Kidney (tissue), 13 donors: ENCODE measurements at regions not wholly inside any gene's neighbourhood (a gene's known extent, or its start where the extent isn't known, plus 50 kb on each side); places are given as distances from the start of the nearest gene placed in this dataset.
A peak's percentile ranks its signal among the peaks of the same experiment; 100 is the strongest.
"Not testable (repeated sequence)": the region's sequence is repeated elsewhere in the genome, so short reads cannot be mapped to it uniquely, and the experiment has no call there.

Source experiments
- DNase-seq, 5 donors: peaks; one replicate each; pipeline ENCODE4 v3.0.0-alpha.2; 2013 to 2020
- FAIRE-seq: peaks from 2 replicates; lab custom pipeline; 2012; peaks lifted over from hg19 to GRCh38; lab: Jason Lieb, UNC
- H3K27ac ChIP-seq, 2 donors: one replicate each; pipeline ENCODE4 v1.7.0; 2013; ENCODE audit warnings: low read depth in 2 of 2, low read length in 2 of 2, inconsistent platforms in 1 of 2
- H3K27me3 ChIP-seq: one replicate; pipeline ENCODE4 v1.7.1; 2013; ENCODE audit warnings: low read length, inconsistent platforms; ENCODE audit not compliant: control insufficient read depth, insufficient read depth
- H3K36me3 ChIP-seq, 3 donors: one replicate each; pipeline versions ENCODE4 v1.7.0 to v1.7.1; 2013; ENCODE audit warnings: low read length in 3 of 3, control low read depth in 1 of 3, inconsistent platforms in 1 of 3; ENCODE audit not compliant: insufficient read depth in 3 of 3, control insufficient read depth in 2 of 3
- H3K4me1 ChIP-seq, 3 donors: one replicate each; pipeline versions ENCODE4 v1.7.0 to v1.7.1; 2013; ENCODE audit warnings: low read length in 3 of 3, inconsistent platforms in 1 of 3, low read depth in 1 of 3; ENCODE audit not compliant: control insufficient read depth in 2 of 3, insufficient read depth in 2 of 3
- H3K4me3 ChIP-seq, 3 donors: one replicate each; pipeline versions ENCODE4 v1.7.0 to v1.8.1; 2013; ENCODE audit warnings: low read length in 3 of 3, control low read depth in 1 of 3, inconsistent platforms in 1 of 3
- H3K9ac ChIP-seq, 3 donors: one replicate each; pipeline versions ENCODE4 v1.7.0 to v1.7.1; 2013; ENCODE audit warnings: low read length in 3 of 3, control low read depth in 1 of 3, inconsistent platforms in 1 of 3
- H3K9me3 ChIP-seq, 3 donors: one replicate each; pipeline versions ENCODE4 v1.7.0 to v1.7.1; 2013; ENCODE audit warnings: low read length in 3 of 3, control low read depth in 1 of 3, inconsistent platforms in 1 of 3; ENCODE audit not compliant: control insufficient read depth in 2 of 3, insufficient read depth in 1 of 3
- CTCF ChIP-seq: IDR thresholded peaks from 3 replicates; pipeline ENCODE4 v1.5.1; 2012; ENCODE audit warnings: mild to moderate bottlenecking, moderate library complexity, borderline replicate concordance; ENCODE audit not compliant: insufficient read depth; ENCODE audit errors: extremely low read depth
- intact Hi-C: fragments of 100-400 bp; cut with DNase I; formaldehyde crosslinking; loops from one replicate; pipeline ENCODE4 v1.11.1; 2022
- donor health status: control.
- donor health status: control.
- donor health status: control.
- donor health status: control.
- donor health status: control.
- donor health status: DM: yes; HTN: yes; CAD: no.
- donor health status: Normal renal cell carcinoma (clear cell type).

GRCh38 chr12:54125708-54126028 lies 63.1 kb downstream of the SMUG1 start:
- H3K9ac ChIP-seq: peak overlapping the region in 1 of 3 donors; percentile 98
- not testable (repeated sequence) for H3K27me3 ChIP-seq

GRCh38 chr12:54126029-54126695 lies 62.6 kb downstream of the SMUG1 start:
- H3K4me3 ChIP-seq: peak overlapping the region; percentile 82 to 84 (median 83)
- H3K27ac ChIP-seq: peak overlapping the region; percentile 76 to 79
- H3K36me3 ChIP-seq: no peaks in the 10 kb centered on the region
- no peak for TF ChIP-seq CTCF
- H3K9me3 ChIP-seq: no peaks in the 10 kb centered on the region
- H3K27me3 ChIP-seq: no peaks in the 10 kb centered on the region
- H3K4me1 ChIP-seq: peaks cover 0 to 13% (median 0%) of the 10 kb centered on the region in 3 donors
- H3K9ac ChIP-seq: peak overlapping the region; percentile 68 to 98 (median 86)
- intact Hi-C loops: no loop called here
- FAIRE-seq (no peak), DNase-seq (peak; percentile 53 to 87 (median 73))

More at GRCh38 chr12:54125708-54126028, 63.1 kb downstream of the SMUG1 start:
- Histone ChIP-seq H3K4me3 (peak overlapping the region in 2 of 3 donors; percentile 30 to 84), H3K4me1 (peaks cover 0 to 13% (median 0%) of the 10 kb centered on the region in 3 donors), H3K27ac (peak overlapping the region in 1 of 2 donors; percentile 79)
- DNase-seq, intact Hi-C loops, H3K9me3 ChIP-seq, H3K36me3 ChIP-seq, FAIRE-seq: not testable (repeated sequence)

GRCh38 chr12:54126696-54127537 lies 61.9 kb downstream of the SMUG1 start:
- FAIRE-seq (no peak), DNase-seq (peak; percentile 73 to 93 (median 76))
- H3K9ac ChIP-seq: peak overlapping the region; percentile 68 to 98 (median 86)
- peak overlapping the region; percentile 76 to 79 for H3K27ac ChIP-seq
- peak overlapping the region; percentile 82 to 84 (median 83) for H3K4me3 ChIP-seq
- no peaks in the 10 kb centered on the region for H3K9me3 ChIP-seq
- intact Hi-C loops: no loop called here
- H3K4me1 ChIP-seq: peaks cover 0 to 13% (median 0%) of the 10 kb centered on the region in 3 donors
- no peaks in the 10 kb centered on the region for H3K36me3 ChIP-seq
- no peaks in the 10 kb centered on the region for H3K27me3 ChIP-seq
- no peak for TF ChIP-seq CTCF
